NCI-H2227 (cell line): ENCODE measurements at regions not wholly inside any gene's neighbourhood (a gene's known extent, or its start where the extent isn't known, plus 50 kb on each side); places are given as distances from the start of the nearest gene placed in this dataset.

Source experiments
- DNase-seq: peaks from one replicate; lab custom pipeline; 2025; ENCODE audit not compliant: unreplicated experiment; lab: John Stamatoyannopoulos, UW

GRCh38 chr19:30318936-30319335 is 53.2 kb upstream of the ZNF536 start:
- DNase-seq = no peak

DNA sequence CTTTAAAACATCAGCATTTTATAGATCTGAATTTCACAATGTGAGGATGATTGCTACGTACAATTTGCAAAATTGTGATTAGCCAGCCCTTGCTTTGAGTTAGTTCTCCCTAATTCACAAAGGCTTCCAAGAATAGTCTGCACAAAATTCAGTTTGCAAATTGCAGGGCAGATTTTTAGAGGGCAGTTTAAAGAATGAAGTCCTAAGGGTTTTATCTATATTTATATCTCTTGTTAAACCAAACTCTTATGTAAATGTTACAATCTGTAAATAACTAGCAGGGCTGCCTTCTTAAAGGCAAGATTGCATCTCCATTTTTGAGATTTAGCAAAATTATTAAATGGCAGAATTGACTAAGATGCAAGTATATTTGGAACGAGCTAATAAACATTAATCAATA is 52.8 kb upstream of the ZNF536 start:
- no peak for DNase-seq

DNA sequence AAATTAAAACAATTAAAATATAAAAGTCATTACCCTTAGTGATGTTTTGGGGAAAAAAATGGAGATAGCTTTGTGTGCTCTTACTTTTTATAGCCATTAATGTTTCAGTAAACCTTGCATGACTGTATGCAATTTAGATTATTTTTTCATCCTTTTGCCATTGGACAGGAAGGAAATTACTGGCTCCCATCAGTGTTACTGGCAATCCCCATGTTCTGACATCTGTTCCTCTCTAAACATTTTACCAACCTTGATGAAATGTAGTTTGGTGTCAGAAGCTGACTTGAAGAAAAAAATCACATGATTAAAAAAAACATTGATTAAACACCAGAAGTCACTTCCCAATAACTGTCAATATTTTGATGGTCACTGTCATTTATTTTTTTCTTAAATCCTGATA is 52.3 kb upstream of the ZNF536 start:
- no peak for DNase-seq

GRCh38 chr19:30320466-30320865 is 51.7 kb upstream of the ZNF536 start:
- no peak for DNase-seq

- no peak for DNase-seq
Measured at GRCh38 chr19:30320916-30321315, 51.3 kb upstream of the ZNF536 start.
